ENCODE measurements at regions not wholly inside any gene's neighbourhood (a gene's known extent, or its start where the extent isn't known, plus 50 kb on each side); places are given as distances from the start of the nearest gene placed in this dataset.

DNA sequence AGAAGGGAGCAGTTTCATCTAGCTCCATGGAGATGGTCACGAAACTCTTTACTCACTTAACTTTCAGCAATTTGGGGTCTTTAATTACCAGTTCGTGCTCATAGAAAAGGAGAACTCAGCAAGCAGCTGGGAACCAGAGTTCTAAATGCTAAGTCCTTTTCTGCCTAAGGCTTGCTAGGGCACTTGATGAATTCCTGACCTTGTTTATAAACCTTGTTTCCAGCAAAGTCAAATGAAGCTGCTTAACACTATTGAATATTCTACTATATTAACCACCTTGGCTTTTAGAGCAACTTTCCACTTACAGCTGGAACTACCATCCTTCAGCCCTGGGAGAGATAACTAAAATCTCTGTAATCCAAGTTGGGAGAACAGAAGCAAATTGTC, 79.5 kb upstream of the TSC22D2 start:
- Histone ChIP-seq H3K9me3 (no peaks in the 10 kb centered on the region), H3K27me3 (no peaks in the 10 kb centered on the region), H3K27ac (replicated peaks in 1 of 4) (no peak overlapping the region), H3K4me1 (no peaks in the 10 kb centered on the region), H3K4me3 (no peak overlapping the region), H3K36me3 (no peaks in the 10 kb centered on the region)
- DNase-seq (ENCODE audit: extremely low spot score): no peak
- TF ChIP-seq EP300 (IDR thresholded peaks at IDR 0.05) (no peak), POLR2A (IDR thresholded peaks at IDR 0.05; ENCODE audit: low read depth) (no peak), POLR2AphosphoS5 (IDR thresholded peaks at IDR 0.05) (no peak)
- TF ChIP-seq, protein P1, sequence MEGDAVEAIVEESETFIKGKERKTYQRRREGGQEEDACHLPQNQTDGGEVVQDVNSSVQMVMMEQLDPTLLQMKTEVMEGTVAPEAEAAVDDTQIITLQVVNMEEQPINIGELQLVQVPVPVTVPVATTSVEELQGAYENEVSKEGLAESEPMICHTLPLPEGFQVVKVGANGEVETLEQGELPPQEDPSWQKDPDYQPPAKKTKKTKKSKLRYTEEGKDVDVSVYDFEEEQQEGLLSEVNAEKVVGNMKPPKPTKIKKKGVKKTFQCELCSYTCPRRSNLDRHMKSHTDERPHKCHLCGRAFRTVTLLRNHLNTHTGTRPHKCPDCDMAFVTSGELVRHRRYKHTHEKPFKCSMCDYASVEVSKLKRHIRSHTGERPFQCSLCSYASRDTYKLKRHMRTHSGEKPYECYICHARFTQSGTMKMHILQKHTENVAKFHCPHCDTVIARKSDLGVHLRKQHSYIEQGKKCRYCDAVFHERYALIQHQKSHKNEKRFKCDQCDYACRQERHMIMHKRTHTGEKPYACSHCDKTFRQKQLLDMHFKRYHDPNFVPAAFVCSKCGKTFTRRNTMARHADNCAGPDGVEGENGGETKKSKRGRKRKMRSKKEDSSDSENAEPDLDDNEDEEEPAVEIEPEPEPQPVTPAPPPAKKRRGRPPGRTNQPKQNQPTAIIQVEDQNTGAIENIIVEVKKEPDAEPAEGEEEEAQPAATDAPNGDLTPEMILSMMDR (IDR thresholded peaks at IDR 0.05): no peak
- WGBS: 95% methylated on average over 2 of the region's 2 CpGs
- intact Hi-C loops (cut with DNase I): no loop called here

DNA sequence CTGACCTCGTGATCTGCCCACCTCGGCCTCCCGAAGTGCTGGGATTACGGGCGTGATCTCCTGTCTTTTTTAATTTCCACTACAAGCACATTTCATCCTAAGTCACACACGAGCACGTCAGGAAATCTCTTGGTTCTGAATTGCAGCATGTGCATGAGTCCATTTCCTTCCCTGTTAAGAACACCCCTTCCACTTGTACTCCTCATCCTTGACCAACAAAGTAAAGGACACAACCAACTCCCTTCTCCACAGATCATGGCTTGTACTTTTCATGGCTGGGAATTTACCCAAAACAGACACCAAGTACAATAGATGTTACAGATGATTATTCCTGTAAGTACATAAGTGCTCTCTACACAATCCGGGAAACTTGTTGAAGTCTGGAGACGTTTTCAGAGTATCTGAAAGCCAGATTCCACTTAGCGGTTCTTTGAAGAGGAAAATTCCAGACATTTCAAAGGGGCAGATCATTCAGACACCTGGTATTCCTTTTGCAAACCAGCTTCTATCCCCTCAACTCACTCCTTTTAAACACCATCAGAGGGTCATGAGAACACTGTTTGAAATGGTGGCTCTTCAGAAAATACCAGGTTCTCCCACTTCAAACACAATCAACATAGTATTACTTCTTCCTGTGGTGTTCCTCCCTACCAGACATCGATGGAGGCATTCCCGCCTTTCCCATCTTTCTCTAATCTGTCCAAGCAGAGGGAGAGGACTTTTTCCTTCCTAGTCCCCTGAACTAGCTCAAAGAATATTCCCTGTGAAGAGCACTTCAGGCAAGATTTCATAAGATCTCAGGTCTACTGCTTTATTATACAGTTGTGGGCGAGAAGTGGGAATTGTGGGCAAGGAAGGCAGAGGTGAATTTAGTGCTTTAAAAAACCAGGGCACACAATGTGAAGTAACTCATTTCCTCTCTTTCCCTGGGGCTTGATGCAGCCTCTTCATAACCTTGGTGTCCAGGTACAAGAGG, 80.1 kb upstream of the TSC22D2 start:
- intact Hi-C loops (cut with DNase I): no loop called here
- no peaks in the 10 kb centered on the region for H3K4me1 ChIP-seq
- no peak for DNase-seq (ENCODE audit: extremely low spot score)
- no peaks in the 10 kb centered on the region for H3K9me3 ChIP-seq
- H3K27me3 ChIP-seq: no peaks in the 10 kb centered on the region
- 91% methylated on average over 13 of the region's 13 CpGs for WGBS
- H3K4me3 ChIP-seq: no peak overlapping the region
- no peaks in the 10 kb centered on the region for H3K36me3 ChIP-seq
- H3K27ac ChIP-seq (replicated peaks in 1 of 4): no peak overlapping the region
- TF ChIP-seq, protein P1 (IDR thresholded peaks at IDR 0.05): no peak
- no peak for TF ChIP-seq POLR2AphosphoS5 (IDR thresholded peaks at IDR 0.05)
- TF ChIP-seq EP300 (IDR thresholded peaks at IDR 0.05): no peak
- TF ChIP-seq POLR2A (IDR thresholded peaks at IDR 0.05; ENCODE audit: low read depth): no peak

DNA sequence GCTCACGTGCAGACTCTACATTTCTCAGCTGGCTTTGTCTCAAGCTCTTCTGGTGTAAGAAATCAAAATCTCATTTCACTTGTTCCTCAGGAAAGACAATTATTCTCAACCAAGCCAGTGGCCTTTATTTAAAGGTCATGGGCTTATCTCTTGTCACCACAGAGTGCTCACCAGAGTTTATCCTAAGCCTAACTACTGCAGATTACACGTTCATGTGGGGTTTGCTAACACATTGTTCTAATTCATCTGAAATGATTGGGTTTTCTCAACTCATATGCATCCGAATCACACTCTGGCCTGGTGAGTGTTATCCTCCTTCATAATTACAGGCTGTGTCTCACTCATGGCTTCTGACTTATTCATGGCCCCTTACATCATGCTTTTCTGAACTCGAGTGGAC, 83.3 kb upstream of the TSC22D2 start:
- TF ChIP-seq EP300 (IDR thresholded peaks at IDR 0.05) (no peak), POLR2AphosphoS5 (IDR thresholded peaks at IDR 0.05) (no peak), POLR2A (IDR thresholded peaks at IDR 0.05; ENCODE audit: low read depth) (no peak)
- TF ChIP-seq, protein P1 (IDR thresholded peaks at IDR 0.05): no peak
- intact Hi-C loops (cut with DNase I): no loop called here
- WGBS: 75% methylated on average over 4 of the region's 4 CpGs

DNA sequence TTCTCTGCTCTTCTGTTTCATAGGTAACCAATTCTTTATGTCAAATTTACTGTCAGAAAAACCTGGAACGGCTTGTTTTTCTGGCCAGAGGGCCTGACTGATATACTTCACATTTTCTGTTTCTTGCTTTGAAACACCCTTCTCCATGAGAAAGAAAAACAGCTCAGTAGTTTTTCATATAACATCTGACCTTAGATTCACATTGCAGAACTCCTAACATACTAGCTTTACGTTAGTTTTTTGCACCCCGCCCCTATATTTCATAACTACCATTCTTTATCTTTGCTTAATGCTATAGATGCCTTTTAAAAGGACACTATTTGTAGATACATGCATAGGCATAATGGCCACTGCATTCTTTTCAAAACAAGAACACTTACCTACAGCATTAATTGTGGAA, 83.9 kb upstream of the TSC22D2 start:
- no peak overlapping the region for H3K4me3 ChIP-seq
- intact Hi-C loops (cut with DNase I): no loop called here
- 96% methylated on average over 3 of the region's 3 CpGs for WGBS

More for the DNA sequence above, 83.3 kb upstream of the TSC22D2 start:
- Histone ChIP-seq H3K4me3 (no peak overlapping the region), H3K9me3 (no peaks in the 10 kb centered on the region), H3K27me3 (no peaks in the 10 kb centered on the region), H3K4me1 (no peaks in the 10 kb centered on the region), H3K27ac (replicated peaks in 1 of 4) (no peak overlapping the region), H3K36me3 (no peaks in the 10 kb centered on the region)
- DNase-seq (ENCODE audit: extremely low spot score): no peak

More for the DNA sequence above, 83.9 kb upstream of the TSC22D2 start:
- DNase-seq (ENCODE audit: extremely low spot score): no peak
- no peaks in the 10 kb centered on the region for H3K9me3 ChIP-seq
- no peak overlapping the region for H3K27ac ChIP-seq (replicated peaks in 1 of 4)
- H3K36me3 ChIP-seq: no peaks in the 10 kb centered on the region
- H3K27me3 ChIP-seq: no peaks in the 10 kb centered on the region
- no peaks in the 10 kb centered on the region for H3K4me1 ChIP-seq
- TF ChIP-seq EP300 (IDR thresholded peaks at IDR 0.05) (no peak), POLR2A (IDR thresholded peaks at IDR 0.05; ENCODE audit: low read depth) (no peak), POLR2AphosphoS5 (IDR thresholded peaks at IDR 0.05) (no peak)
- TF ChIP-seq, protein P1 (IDR thresholded peaks at IDR 0.05): no peak
